SK-N-SH treated with all-trans-retinoic acid at 6 μM for 48 hours (cell line): ENCODE measurements at regions not wholly inside any gene's neighbourhood (a gene's known extent, or its start where the extent isn't known, plus 50 kb on each side); places are given as distances from the start of the nearest gene placed in this dataset.

Experiments
- CREB5 ChIP-seq: fragments of 250-450 bp; sonication (Bioruptor Pico); IDR thresholded peaks from 2 replicates; pipeline ENCODE4 v1.5.1; 2020; ENCODE audit warnings: low read depth, mild to moderate bottlenecking, moderate library complexity
- PATZ1 ChIP-seq: fragments of 250-450 bp; sonication (Bioruptor Pico); IDR thresholded peaks from 2 replicates; pipeline ENCODE4 v1.8.0; 2020; ENCODE audit warnings: mild to moderate bottlenecking, moderate library complexity, borderline replicate concordance
- ZC3H10 ChIP-seq: fragments of 250-450 bp; sonication (Bioruptor Pico); IDR thresholded peaks from 2 replicates; pipeline ENCODE4 v1.5.1; 2021; ENCODE audit warnings: mild to moderate bottlenecking, moderate library complexity
- ZNF8 ChIP-seq: fragments of 450-650 bp; formaldehyde crosslinking; IDR thresholded peaks from 2 replicates; pipeline ENCODE4 v1.5.0; 2020; ENCODE audit warnings: mild to moderate bottlenecking, moderate library complexity

GRCh38 chr9:2345013-2345412 is 276.6 kb upstream of the VLDLR start:
- TF ChIP-seq ZNF8 (no peak), CREB5 (CRISPR knock-in tag) (no peak), ZC3H10 (CRISPR knock-in tag) (no peak), PATZ1 (no peak)
